ENCODE measurements at regions not wholly inside any gene's neighbourhood (a gene's known extent, or its start where the extent isn't known, plus 50 kb on each side); places are given as distances from the start of the nearest gene placed in this dataset.

DNA sequence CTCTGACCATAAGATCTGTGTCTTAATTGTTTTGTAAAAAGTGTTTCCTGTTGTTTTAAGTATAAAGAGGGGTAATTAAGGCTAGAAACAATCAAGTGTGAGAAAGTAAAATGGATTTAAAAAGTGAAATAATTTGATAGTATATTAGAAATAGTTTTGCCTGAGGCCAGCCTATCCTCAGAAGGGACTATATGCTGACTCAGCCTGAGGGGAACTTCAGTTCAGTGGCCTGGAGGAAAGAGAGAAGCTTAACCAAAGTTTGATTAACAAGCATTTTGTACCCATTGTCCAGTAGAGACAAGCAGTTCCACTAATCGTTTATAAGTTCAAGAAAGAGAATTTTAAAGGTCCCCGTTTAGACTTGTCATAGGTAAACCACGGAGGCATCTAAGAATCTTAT, 1793.2 kb upstream of the PRR20A start:
- 89 to 92% (median 90%) methylated on average over 3 of the region's 3 CpGs for WGBS, 4 donors

DNA sequence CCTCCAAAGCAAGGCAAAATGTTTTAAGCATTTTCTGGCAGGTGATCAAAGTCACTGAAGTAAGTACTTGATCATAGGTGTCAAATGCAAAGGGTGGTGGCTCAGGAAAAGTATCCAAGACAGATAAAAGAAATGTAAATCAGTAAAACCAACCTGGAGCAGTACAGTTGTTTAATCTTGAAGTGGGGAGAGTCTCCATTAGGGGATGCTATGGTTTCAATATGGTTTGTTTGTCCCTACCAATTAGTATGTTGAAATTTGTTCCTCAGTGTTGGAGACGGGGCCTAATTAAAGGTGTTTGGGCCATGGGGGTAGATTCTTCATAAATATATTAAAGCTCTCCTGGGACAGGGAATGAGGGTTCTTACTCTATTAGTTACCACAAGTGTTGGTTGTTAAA, 1781.7 kb upstream of the PRR20A start:
- H3K4me3 ChIP-seq = no peak overlapping the region
- intact Hi-C loops (cut with DNase I) = no loop called here
- no peak for TF ChIP-seq POLR2A (IDR thresholded peaks at IDR 0.05)
- TF ChIP-seq, protein P1, sequence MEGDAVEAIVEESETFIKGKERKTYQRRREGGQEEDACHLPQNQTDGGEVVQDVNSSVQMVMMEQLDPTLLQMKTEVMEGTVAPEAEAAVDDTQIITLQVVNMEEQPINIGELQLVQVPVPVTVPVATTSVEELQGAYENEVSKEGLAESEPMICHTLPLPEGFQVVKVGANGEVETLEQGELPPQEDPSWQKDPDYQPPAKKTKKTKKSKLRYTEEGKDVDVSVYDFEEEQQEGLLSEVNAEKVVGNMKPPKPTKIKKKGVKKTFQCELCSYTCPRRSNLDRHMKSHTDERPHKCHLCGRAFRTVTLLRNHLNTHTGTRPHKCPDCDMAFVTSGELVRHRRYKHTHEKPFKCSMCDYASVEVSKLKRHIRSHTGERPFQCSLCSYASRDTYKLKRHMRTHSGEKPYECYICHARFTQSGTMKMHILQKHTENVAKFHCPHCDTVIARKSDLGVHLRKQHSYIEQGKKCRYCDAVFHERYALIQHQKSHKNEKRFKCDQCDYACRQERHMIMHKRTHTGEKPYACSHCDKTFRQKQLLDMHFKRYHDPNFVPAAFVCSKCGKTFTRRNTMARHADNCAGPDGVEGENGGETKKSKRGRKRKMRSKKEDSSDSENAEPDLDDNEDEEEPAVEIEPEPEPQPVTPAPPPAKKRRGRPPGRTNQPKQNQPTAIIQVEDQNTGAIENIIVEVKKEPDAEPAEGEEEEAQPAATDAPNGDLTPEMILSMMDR (IDR thresholded peaks at IDR 0.05) = no peak

More for the DNA sequence above, 1793.2 kb upstream of the PRR20A start:
- TF ChIP-seq, protein P1 (IDR thresholded peaks at IDR 0.05) = no peak
- no peak for TF ChIP-seq POLR2A (IDR thresholded peaks at IDR 0.05)
- Histone ChIP-seq H3K4me3 (no peak overlapping the region), H3K9me3 (peaks cover 0 to 13% (median 0%) of the 10 kb centered on the region in 12 donors), H3K27ac (no peak overlapping the region), H3K36me3 (no peaks in the 10 kb centered on the region), H3K4me1 (no peaks in the 10 kb centered on the region), H3K27me3 (no peaks in the 10 kb centered on the region)
- DNase-seq (no peak), ATAC-seq (no peak)
- intact Hi-C loops (cut with DNase I) = no loop called here

DNA sequence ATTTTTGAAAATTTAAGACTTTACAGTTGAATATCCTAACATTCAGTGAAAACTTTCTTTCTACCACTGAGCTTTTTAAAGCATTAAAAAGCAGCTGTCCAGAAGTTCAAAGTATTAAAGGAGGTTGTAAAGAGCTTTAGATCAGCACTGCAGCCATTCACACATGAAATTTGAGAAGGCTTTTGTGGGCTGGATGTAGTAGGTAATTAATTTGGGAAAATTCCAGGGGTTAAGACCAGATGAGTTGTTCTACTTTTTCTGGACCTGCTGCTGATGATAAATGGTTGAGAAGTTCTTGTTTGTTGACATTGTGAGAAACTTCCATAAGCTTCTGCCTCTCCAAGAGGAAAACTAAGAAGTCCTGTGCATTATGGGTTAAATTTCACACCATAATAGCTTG, 1779.6 kb upstream of the PRR20A start:
- Histone ChIP-seq H3K4me1 (no peaks in the 10 kb centered on the region), H3K27ac (no peak overlapping the region), H3K9me3 (no peaks in the 10 kb centered on the region), H3K36me3 (no peaks in the 10 kb centered on the region), H3K4me3 (no peak overlapping the region), H3K27me3 (no peaks in the 10 kb centered on the region)
- TF ChIP-seq, protein P1 (IDR thresholded peaks at IDR 0.05) = no peak
- TF ChIP-seq POLR2A (IDR thresholded peaks at IDR 0.05) = no peak
- ATAC-seq (no peak), DNase-seq (no peak)
- intact Hi-C loops (cut with DNase I) = no loop called here

More for the DNA sequence above, 1781.7 kb upstream of the PRR20A start:
- 61 to 80% (median 70%) methylated on average over 1 of the region's 1 CpG for WGBS, 4 donors
- no peaks in the 10 kb centered on the region for H3K36me3 ChIP-seq
- no peak overlapping the region for H3K27ac ChIP-seq
- no peaks in the 10 kb centered on the region for H3K27me3 ChIP-seq
- no peak for ATAC-seq
- no peaks in the 10 kb centered on the region for H3K4me1 ChIP-seq
- H3K9me3 ChIP-seq = no peaks in the 10 kb centered on the region
- DNase-seq = no peak

DNA sequence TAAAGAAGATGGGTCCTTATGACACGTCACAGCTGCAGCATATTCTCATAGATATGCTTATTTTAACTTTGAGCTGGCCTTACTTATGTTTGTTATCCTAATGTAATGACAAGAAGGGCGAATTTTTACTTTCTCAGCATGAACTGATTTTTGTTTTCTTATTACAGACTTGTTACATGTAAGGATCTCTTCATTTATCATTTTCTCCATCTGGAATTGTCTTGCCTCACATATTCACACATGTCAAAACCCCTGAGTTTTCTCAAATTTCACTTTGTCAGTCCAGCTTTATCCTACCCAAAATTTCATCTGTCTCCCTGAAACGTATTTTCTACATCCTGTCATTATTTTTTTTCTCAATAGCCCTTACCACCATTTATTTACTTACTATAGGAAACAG, 1774.0 kb upstream of the PRR20A start:
- Histone ChIP-seq H3K4me3 (no peak overlapping the region), H3K27ac (no peak overlapping the region), H3K4me1 (no peaks in the 10 kb centered on the region), H3K9me3 (no peaks in the 10 kb centered on the region), H3K27me3 (no peaks in the 10 kb centered on the region), H3K36me3 (no peaks in the 10 kb centered on the region)
- no peak for DNase-seq
- 50 to 56% (median 54%) methylated on average over 3 of the region's 3 CpGs for WGBS, 4 donors
- ATAC-seq = no peak
- intact Hi-C loops (cut with DNase I) = no loop called here
- no peak for TF ChIP-seq POLR2A (IDR thresholded peaks at IDR 0.05)
- TF ChIP-seq, protein P1 (IDR thresholded peaks at IDR 0.05) = no peak

Measured in heart left ventricle (tissue), 16 donors.